ENCODE measurements at regions not wholly inside any gene's neighbourhood (a gene's known extent, or its start where the extent isn't known, plus 50 kb on each side); places are given as distances from the start of the nearest gene placed in this dataset.

DNA sequence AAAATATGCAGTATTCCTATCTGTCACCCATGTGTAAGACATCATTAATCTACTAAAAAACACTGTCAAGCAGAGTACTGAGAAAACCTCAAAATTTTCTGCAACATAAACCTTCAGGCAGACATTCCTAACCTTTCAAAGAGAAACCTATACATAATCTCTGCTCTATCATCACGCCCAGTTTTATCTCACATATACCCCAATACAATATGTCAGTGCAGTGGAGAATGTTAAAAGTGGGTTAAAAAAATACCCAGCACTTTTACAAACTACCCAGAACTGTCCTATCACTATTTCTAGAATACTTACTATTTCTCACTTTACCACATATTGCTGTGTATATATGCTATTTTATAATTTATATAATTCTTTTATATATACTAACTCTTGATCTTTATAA, 922.0 kb upstream of the SORCS1 start (continued):
- no peak for TF ChIP-seq ZNF416 (CRISPR knock-in tag; IDR thresholded peaks at IDR 0.05)

GRCh38 chr10:108082596-108082995, 918.1 kb upstream of the SORCS1 start:
- H3K4me3 Mint-ChIP-seq, result no peak overlapping the region

GRCh38 chr10:108078263-108078662, 913.8 kb upstream of the SORCS1 start:
- ChIA-PET CTCF (interaction anchor here (1.4 kb wide), 1 partner anchor 126 kb away, joined by 4 read pairs; no protein-coding TSS in a partner anchor), POLR2A (no interaction called here)
- no peaks in the 10 kb centered on the region for H3K36me3 Mint-ChIP-seq
- no peak overlapping the region for H3K4me3 Mint-ChIP-seq
- no peaks in the 10 kb centered on the region for H3K9me3 Mint-ChIP-seq
- ATAC-seq, result no peak
- peaks cover 11% of the 10 kb centered on the region for H3K4me1 Mint-ChIP-seq
- no peak for DNase-seq (ENCODE audit: low spot score)
- no peaks in the 10 kb centered on the region for H3K27me3 Mint-ChIP-seq (ENCODE audit: low read depth)
- TF ChIP-seq, protein P1, sequence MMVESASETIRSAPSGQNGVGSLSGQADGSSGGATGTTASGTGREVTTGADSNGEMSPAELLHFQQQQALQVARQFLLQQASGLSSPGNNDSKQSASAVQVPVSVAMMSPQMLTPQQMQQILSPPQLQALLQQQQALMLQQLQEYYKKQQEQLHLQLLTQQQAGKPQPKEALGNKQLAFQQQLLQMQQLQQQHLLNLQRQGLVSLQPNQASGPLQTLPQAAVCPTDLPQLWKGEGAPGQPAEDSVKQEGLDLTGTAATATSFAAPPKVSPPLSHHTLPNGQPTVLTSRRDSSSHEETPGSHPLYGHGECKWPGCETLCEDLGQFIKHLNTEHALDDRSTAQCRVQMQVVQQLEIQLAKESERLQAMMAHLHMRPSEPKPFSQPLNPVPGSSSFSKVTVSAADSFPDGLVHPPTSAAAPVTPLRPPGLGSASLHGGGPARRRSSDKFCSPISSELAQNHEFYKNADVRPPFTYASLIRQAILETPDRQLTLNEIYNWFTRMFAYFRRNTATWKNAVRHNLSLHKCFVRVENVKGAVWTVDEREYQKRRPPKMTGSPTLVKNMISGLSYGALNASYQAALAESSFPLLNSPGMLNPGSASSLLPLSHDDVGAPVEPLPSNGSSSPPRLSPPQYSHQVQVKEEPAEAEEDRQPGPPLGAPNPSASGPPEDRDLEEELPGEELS (CRISPR knock-in tag; IDR thresholded peaks at IDR 0.05), result no peak
- TF ChIP-seq, protein P2, sequence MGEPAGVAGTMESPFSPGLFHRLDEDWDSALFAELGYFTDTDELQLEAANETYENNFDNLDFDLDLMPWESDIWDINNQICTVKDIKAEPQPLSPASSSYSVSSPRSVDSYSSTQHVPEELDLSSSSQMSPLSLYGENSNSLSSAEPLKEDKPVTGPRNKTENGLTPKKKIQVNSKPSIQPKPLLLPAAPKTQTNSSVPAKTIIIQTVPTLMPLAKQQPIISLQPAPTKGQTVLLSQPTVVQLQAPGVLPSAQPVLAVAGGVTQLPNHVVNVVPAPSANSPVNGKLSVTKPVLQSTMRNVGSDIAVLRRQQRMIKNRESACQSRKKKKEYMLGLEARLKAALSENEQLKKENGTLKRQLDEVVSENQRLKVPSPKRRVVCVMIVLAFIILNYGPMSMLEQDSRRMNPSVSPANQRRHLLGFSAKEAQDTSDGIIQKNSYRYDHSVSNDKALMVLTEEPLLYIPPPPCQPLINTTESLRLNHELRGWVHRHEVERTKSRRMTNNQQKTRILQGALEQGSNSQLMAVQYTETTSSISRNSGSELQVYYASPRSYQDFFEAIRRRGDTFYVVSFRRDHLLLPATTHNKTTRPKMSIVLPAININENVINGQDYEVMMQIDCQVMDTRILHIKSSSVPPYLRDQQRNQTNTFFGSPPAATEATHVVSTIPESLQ (CRISPR knock-in tag; IDR thresholded peaks at IDR 0.05), result no peak
- TF ChIP-seq AFF4 (CRISPR knock-in tag; IDR thresholded peaks at IDR 0.05; ENCODE audit: borderline replicate concordance), result no peak
- no peak overlapping the region for H3K27ac Mint-ChIP-seq

More at GRCh38 chr10:108082596-108082995, 918.1 kb upstream of the SORCS1 start:
- Mint-ChIP-seq H3K27me3 (ENCODE audit: low read depth) (no peaks in the 10 kb centered on the region), H3K9me3 (no peaks in the 10 kb centered on the region), H3K4me1 (peaks cover 19% of the 10 kb centered on the region), H3K36me3 (no peaks in the 10 kb centered on the region), H3K27ac (no peak overlapping the region)
- TF ChIP-seq, protein P2 (CRISPR knock-in tag; IDR thresholded peaks at IDR 0.05), result no peak
- TF ChIP-seq, protein P3, sequence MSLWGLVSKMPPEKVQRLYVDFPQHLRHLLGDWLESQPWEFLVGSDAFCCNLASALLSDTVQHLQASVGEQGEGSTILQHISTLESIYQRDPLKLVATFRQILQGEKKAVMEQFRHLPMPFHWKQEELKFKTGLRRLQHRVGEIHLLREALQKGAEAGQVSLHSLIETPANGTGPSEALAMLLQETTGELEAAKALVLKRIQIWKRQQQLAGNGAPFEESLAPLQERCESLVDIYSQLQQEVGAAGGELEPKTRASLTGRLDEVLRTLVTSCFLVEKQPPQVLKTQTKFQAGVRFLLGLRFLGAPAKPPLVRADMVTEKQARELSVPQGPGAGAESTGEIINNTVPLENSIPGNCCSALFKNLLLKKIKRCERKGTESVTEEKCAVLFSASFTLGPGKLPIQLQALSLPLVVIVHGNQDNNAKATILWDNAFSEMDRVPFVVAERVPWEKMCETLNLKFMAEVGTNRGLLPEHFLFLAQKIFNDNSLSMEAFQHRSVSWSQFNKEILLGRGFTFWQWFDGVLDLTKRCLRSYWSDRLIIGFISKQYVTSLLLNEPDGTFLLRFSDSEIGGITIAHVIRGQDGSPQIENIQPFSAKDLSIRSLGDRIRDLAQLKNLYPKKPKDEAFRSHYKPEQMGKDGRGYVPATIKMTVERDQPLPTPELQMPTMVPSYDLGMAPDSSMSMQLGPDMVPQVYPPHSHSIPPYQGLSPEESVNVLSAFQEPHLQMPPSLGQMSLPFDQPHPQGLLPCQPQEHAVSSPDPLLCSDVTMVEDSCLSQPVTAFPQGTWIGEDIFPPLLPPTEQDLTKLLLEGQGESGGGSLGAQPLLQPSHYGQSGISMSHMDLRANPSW (CRISPR knock-in tag; conservative IDR thresholded peaks at IDR 0.05; ENCODE audit: low read depth), result no peak
- no peak for TF ChIP-seq NFATC4 (CRISPR knock-in tag; IDR thresholded peaks at IDR 0.05)
- no peak for TF ChIP-seq ZNF416 (CRISPR knock-in tag; IDR thresholded peaks at IDR 0.05)
- no peak for TF ChIP-seq PREB (CRISPR knock-in tag; IDR thresholded peaks at IDR 0.05; ENCODE audit: borderline replicate concordance)
- no peak for TF ChIP-seq SMAD3 (CRISPR knock-in tag; IDR thresholded peaks at IDR 0.05; ENCODE audit: borderline replicate concordance)
- TF ChIP-seq FOXK1 (CRISPR knock-in tag; IDR thresholded peaks at IDR 0.05), result no peak
- TF ChIP-seq JAZF1 (CRISPR knock-in tag; IDR thresholded peaks at IDR 0.05), result no peak
- no peak for TF ChIP-seq SMAD4 (CRISPR knock-in tag; IDR thresholded peaks at IDR 0.05)
- no peak for TF ChIP-seq EMX1 (CRISPR knock-in tag; IDR thresholded peaks at IDR 0.05)
- ChIA-PET POLR2A (no interaction called here), CTCF (no interaction called here)
- ATAC-seq (no peak), DNase-seq (ENCODE audit: low spot score) (no peak)

All from WTC11 (cell line).